NCI-H446 treated with DMSO at 0.1 percent for 48 hours (cell line): ENCODE measurements at regions not wholly inside any gene's neighbourhood (a gene's known extent, or its start where the extent isn't known, plus 50 kb on each side); places are given as distances from the start of the nearest gene placed in this dataset.

ENCODE experiments used
- DNase-seq: peaks from one replicate; lab custom pipeline; 2025; lab: John Stamatoyannopoulos, UW

GRCh38 chr1:96996001-96996400 lies 274.4 kb downstream of the PTBP2 start:
- DNase-seq, result no peak

- DNase-seq, result no peak
Observed at GRCh38 chr1:96997717-96998116, 276.1 kb downstream of the PTBP2 start.

DNA sequence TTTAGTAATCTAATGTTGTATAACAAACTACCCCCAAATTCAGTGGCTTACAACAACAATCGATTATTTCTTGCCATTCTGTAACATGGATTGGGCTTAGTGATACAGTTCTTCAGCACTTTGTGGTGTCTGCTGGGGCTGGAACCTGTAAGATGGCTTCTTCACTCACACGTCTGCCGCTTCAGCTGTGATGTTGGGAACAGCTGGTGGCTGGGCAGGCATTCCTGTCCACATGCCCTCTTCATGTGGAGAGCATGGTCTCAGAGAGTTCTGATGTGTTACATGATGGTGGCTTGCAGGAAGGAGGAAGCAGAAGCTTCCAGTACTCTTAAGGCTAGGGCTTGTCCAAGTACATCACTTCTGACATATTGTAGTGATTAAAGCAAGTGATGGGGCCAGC lies 276.9 kb downstream of the PTBP2 start:
- no peak for DNase-seq

DNA sequence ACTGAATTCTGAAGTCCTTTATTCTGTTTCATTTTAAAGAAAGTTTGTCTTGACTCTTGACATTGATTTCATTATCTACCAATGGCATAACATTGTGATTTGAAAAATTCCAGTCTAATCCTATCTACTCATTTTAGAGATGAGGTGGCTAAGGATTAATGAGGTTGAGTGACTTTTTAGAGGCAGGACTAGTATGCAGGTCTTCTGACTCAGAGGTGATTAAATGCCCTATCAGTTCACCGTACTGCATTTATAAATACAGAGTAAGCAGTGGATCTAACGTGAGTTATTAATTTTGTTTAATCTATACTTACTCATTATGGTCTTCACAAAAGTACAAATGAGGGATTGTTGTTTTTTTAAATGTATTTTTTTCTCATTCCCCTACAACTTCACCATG lies 277.6 kb downstream of the PTBP2 start:
- no peak for DNase-seq

- no peak for DNase-seq
Observed at GRCh38 chr1:97004054-97004453, 282.5 kb downstream of the PTBP2 start.

GRCh38 chr1:97004743-97005142 lies 283.2 kb downstream of the PTBP2 start:
- DNase-seq, result no peak

GRCh38 chr1:97006044-97006661 lies 284.6 kb downstream of the PTBP2 start:
- peak; percentile 61 for DNase-seq

DNA sequence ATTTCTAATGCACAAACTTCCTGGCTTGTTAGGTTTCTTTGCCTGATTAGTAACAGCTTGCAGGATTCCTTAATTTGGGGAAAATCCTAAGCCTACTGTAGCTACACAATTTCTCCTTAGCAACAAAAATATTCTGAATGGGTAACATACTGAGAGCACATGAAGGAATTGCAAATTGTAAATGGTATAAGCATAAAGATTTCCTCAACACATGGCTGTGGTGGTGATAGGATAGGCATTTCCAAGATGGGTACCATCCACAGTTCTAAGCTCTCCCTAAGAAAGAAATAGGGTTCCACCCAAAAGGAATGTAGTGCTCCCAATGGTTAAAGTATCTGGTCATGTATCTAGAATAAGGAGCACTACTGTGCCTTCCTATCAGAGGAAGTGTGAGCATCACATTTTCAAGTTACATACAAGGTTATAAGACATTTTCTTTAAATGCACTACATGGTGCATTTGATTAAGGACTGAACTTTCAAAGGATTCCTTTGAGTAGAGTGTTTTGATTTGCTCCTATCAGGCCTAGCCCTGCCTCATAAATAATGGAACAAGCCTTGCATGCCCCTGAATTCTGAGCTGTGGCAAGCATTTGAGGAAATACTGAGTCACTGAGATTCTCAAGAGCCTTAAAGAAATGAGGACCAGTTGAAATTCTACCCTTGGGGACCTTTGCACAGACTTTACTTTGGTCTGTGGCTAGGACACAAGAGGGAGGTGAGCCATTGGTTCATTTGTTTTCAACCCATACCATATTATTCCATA lies 286.4 kb downstream of the PTBP2 start:
- DNase-seq, result no peak

GRCh38 chr1:97010566-97011264 lies 289.1 kb downstream of the PTBP2 start:
- no peak for DNase-seq

DNA sequence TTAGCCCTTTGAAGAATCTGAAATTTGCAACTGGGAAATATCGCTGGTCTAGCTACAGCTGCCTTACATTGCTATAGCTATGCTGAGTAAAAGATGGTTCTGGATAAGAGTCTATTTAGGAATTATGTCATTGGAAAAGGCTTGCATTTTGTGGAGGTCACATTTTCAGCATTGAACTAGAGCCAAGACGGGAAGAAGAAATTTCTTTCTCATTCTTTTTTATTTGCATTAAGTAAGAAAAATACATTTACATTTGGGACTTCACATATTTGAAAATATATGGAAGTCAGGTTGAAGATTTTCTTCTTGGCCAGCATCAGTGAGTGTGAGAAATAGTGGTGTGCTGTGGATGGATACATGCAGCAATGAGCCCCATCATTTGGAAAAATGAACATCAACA lies 291.6 kb downstream of the PTBP2 start:
- no peak for DNase-seq

- peak; percentile 26 for DNase-seq
Observed at GRCh38 chr1:97013941-97014340, 292.4 kb downstream of the PTBP2 start.

GRCh38 chr1:97014426-97014825 lies 292.8 kb downstream of the PTBP2 start:
- DNase-seq, result peak; percentile 26

DNA sequence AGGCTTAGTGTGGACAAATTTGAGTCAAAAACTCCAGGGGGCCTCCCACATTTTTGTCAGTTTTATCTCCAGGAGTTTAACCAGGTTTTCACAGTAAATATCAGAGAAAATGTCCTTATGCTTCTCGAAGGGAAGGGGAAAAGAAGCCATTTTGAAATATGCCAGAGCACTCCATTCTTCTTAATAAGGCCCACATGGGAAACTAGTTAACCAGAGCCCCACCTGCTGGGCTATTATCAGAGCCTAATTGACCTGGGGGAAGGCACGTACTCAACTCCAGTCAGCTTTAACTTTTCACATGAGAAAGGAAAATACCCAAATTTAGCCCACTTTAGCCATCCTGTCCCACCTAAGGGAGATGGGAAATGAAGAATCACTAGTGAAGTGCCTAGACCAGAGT lies 296.3 kb downstream of the PTBP2 start:
- no peak for DNase-seq
